NCI-H1694 treated with DMSO at 0.1 percent for 48 hours (cell line): ENCODE measurements at regions not wholly inside any gene's neighbourhood (a gene's known extent, or its start where the extent isn't known, plus 50 kb on each side); places are given as distances from the start of the nearest gene placed in this dataset.
A peak's percentile ranks its signal among the peaks of the same experiment; 100 is the strongest.
"Not testable (repeated sequence)": the region's sequence is repeated elsewhere in the genome, so short reads cannot be mapped to it uniquely, and the experiment has no call there.

Experiments
- DNase-seq: peaks from one replicate; lab custom pipeline; 2025; lab: John Stamatoyannopoulos, UW

DNA sequence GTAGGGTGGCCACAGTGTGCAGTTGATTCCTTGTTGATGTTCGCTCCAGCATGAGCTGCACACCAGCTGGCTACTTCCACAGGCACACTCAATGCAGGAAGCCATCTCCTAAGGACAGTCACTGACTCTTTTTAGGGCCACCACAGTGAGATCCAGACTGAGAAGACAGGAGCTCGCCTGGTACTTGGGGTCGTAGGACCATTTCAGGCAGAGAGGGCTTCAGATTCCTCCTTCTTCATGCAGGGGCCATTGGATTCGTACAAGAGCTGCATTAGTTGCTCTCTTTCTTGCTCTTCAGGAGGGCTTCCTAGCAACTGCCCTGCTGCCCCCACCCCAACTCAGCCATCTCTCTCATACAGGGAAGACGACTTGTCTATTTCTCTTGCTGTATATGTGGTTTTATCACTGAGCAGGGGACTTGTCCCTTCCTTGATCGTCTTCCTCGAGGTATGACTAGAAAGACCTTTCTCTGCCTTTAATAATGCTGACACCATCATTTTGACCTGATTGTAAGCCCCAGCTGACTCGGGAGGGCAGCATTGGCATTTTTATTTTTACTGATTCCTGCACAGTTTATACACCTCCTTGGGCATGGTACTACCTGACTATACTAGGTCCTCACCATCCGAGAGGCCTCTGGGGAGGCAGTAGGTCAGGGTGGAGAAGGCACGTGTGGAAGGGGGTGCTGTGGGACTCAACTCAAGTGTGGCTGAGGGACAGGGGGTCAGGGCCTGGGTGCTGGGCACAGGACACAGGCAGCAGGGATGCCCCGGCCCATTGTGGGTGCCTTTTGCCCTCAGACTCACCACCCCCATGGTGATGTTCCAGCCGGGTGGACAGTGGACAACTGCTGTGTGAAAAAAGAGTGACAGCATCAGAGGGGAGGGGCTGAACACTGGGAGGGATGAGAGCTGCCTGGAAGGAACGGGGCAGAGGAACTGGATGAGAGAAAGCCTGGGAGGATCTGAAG is 136.7 kb upstream of the ZNF746 start:
- DNase-seq, result no peak

DNA sequence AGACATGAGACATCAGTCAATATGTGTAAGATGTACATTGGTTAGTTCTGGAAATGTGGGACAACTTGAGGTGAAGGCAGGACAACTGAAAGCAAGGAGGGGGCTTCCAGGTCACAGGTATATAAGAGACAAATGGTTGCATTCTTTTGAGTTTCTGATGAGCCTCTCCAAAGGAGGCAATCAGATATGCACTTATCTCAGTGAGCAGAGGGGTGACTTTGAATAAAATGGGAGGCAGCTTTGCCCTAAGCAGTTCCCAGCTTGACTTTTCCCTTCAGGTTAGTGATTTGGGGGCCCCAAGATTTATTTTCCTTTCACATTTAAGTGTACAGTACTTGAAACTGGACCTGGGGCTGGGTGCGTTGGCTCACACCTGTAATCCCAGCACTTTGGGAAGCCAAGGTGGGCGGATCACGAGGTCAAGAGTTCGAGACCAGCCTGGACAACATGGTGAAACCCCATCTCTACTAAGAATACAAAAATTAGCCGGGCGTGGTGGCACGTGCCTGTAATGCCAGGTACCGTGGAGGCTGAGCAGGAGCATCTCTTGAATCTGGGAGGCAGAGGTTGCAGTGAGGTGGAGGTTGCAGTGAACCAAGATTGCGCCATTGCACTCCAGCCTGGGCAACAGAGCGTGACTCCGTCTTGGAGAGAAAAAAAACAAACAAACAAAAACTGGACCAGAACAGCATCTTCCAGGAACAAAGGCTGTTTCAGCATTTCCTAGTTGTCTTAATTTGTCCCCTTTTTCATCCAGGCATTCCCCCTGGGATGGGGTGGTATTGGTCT is 130.9 kb upstream of the ZNF746 start:
- DNase-seq, result not testable (repeated sequence)

DNA sequence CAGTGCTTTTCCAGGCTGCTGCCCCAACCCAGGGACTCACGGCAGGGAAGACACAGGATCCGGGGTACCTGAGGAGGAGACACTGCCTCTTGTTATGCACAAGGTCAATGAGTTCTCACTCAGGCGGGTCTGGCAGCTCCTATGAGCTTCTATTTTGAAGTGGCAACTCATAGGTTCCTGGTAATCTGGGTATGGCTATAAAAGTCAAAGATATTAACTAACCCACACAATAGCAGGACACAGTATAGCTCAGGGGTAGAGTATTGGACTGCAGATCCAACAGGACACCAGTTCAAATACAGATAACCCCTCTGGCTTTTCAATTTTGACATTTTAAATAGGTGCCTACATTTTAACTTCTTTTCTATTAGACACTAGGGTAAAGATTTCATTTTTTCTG is 130.3 kb upstream of the ZNF746 start:
- DNase-seq, result no peak

DNA sequence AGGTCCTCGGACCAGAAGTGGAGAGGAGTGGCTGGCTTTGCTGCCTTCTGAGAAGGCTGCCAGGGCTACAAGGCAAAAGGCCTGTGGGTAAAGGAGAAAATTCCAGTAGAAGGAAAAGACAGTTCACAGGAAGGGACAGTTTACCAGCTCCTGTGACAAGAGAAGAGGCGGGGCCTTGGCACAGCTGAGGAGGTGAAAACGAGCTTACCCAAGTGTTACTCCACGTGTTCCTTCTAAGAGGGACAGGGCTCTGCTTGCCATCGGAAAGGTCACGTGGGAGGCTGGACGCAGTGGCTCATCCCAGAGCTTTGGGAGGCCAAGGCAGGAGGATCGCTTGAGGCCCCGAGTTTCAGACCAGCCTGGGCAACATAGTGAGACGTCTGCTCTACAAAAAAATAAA is 129.4 kb upstream of the ZNF746 start:
- DNase-seq, result no peak

DNA sequence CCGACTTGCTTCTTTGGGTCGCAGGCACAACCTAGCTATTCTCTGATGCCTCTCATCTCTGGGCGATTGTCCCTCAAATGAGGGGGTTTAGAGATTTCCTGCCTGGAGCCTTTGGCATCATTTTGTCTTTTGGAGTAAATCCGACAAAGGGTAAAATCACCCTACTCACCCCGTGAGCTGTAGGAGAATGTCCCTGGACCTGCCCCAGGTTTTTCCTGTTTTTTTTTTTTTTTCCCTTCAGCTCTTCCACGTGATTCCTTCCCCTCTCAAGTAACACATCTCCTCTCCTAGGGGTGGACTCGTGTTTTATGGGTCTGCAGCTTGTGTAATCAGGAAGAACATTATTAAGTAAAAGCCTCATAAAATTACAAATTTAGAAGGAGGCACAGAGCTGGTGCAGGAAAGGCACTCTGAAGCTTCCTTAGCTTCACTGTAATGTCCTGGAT is 128.4 kb upstream of the ZNF746 start:
- no peak for DNase-seq

DNA sequence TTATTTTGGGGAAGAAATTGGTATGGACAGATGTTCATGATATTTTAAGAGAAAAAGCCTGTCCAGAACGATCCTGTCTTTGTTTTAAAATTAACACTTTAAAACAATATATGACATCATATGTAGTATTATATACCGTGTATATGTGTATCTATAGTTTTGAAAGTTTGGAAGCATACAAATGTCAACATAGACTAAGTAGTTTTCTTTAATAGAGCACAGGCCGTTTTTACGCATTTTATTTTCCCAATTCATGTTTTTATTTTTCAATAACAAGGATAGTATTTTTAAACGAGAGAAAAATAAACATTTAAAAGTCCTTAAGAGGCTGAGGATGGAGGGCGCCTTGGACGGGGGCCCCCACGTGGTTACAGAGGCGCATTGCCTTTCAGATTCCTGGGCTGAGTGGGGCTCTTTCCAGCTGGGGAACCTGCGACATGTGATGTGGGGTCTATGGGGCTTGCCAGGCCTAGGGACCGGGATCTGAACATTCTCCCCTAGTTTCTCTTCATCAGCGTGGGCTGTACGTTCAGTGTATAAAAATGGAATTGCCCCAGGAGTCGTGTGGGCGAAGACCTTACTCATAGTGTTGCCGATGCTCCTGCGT is 127.8 kb upstream of the ZNF746 start:
- peak; percentile 30 for DNase-seq

DNA sequence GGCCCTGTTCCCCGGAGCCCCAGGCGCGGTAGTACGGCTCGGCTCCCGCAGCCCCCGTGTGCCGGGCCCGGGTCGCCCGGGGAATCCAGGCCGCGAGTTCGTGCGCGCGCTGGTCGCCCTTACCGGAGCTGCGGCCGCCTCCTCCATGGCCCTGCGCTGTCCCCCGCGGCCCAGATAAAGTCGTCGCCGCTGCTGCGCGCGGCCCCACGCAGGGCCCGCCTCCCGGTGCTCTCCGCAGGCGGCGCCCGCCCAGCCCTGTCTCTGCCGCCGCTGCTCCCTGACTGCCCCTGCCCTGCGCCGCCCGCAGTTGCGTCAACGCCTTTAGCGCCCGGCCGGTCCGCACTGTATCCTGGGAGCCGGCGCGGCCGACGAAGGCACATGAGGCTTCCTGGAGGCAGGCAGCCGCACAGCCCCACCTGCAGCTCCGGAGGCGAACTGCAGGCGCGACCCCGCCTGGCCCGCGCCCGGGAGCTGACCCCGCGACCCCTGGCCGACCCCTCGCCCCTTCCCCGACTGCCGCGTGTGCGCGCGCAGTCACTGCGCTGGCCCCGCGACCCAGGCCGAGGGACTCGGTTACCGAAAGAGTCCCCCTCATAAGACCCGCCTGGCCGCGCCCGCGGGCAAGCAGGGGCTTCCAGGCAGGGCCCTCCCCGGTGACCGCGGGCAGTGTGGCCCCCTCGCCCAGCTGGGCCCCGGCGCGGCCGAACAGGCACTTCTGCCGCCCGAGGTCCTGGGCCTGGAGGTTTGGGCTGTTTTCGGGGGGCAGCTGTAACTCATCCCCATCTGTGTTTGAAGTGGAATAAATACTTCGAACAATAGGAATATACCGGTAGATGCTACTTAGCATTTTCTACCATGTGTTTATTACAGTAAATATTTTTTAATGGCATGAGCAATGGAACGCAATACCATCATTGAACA is 127.1 kb upstream of the ZNF746 start:
- peak; percentile 66 for DNase-seq

DNA sequence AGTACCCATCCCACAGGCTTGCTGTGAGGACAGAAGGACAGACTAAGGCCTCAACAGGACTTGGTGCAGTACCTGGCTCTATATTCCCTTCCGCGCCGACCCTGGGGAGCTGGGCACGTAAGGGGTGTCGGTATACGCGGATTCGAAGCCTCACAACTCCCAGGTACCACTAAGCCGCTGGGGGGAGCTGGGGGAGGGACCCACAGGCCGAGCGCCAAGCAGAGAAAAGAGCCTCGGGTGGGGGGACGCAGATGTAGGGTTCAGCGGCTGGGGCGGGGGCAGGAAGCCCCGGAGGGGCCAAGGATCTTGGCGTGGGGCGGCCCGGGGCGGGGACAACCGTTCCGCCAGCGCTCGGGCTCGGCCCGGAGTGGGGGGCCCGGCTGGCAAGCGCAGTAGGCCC is 126.4 kb upstream of the ZNF746 start:
- DNase-seq, result no peak

DNA sequence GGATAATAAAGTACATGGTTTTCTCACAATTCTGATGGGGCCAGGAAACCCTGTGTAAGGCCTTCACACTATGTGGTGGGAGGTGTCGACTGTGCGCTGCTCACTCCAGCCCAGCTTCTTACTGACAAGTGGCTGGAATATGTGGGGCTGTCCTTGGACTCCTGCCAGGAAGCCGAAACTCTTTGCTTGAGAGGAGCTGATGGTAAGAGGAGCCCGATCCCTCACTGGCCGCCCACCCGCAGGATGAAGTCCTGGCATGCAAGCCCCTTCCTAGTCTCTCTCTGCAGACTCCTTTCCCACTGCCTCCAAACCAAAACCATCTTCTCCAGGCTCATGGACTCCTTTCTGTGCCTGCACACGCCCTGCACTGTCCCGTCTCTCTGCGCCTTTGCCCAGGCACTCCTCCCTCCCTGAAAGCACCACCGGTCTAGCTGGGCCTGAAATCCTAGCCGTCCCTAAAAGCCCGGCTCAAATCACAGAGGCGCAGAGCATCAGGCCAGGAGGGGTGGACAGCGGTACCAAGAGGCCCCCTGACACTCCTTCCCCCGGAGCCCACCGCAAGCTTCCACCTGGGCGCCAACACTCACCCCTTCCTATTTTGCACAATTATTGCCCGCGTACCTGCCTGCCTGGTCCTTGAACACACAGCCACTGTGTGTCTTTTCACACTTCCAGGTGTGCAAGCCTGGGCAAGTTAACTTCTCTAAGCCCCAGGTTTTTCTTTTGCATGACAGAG is 125.8 kb upstream of the ZNF746 start:
- DNase-seq, result not testable (repeated sequence)

DNA sequence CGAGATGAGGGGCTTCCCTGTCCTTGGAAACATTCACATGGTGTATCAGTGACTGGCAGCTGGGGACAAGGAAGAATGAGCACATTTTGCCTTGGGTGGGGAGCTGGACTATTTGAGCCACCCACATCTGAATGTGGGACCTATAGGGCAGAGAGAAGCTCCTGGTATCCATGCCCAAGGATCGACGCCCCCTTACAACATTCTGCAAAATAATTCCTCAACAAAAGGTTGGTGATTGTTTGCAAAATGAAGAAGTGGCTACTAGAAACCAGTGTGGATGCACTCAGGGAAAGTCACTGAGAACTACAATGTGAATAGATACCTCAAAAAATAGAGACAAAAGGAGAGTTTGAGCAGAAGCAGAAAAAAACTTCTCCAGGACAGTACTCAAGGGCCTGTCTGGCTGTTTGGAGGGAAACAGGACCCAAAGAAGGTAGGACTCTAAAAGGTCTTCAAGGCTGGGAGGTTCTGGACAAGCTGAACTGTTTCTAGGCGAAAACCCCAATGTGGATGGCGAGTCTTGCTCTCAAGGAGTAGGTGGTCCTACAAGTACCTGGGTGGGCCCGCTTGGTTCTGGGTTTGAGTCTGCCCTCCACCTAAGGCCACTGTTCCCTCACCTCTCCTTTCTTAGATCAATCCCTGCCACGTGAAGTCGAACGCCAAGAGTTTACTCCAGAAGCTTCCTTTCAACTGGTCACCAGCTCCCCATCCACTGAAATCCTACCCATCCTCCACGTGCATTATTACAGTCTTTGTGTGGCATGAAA is 125.0 kb upstream of the ZNF746 start:
- DNase-seq, result no peak

DNA sequence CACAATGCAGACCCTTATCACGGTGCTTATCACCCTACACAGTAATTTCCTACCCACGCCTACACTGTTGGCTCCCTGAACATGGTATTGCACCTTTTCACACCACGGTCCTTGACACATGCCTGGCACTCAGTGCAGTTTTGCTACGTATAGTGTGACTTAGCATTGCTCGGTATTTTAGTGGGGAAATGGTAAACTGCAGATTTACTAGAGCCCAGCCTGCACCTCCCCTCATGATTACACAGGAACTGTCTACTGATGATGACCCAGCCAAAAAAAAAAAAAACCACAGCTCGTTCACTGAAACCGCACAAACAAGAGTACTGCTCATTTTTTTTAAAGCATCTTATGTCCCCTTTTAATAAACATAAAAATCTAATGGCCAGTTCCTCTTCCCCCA is 124.2 kb upstream of the ZNF746 start:
- no peak for DNase-seq

DNA sequence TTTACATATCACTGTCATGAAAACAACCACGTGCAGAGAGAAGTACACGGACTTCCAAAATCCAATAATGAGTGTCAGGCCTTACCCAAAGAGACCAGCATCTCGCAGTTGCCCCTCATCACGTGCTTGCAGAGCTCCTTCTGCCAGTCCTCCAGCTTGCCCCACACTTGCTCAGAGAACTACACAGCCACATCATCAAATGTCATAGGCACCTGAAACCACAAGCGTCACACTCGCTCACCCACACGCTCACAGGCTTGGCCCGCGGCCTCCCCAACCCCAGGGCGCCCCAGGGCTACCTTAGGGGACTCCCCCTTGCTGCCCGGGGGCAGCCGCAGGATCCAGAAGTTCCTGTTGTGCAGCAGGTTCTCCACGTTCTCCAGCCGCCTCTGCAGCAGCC is 123.4 kb upstream of the ZNF746 start:
- DNase-seq, result no peak

DNA sequence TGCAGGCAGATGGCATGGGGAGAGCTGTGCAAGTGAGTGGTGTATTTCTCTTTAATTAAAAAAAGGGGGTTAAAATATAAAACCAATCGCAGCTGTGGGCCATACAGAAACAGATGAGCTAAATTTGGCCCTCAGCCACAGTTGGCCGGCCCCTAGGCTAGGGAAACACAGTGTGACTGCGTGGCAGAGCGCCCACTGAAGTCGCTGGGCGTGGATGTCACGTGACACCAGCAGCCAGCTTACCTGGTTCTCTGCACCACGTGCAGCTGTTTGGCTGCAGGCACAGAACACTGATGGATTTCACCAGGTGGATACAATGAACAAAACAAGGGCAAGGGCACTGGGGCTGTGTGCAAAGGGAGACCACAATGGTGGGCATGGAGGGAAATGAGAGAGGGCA is 119.3 kb upstream of the ZNF746 start:
- DNase-seq, result no peak

DNA sequence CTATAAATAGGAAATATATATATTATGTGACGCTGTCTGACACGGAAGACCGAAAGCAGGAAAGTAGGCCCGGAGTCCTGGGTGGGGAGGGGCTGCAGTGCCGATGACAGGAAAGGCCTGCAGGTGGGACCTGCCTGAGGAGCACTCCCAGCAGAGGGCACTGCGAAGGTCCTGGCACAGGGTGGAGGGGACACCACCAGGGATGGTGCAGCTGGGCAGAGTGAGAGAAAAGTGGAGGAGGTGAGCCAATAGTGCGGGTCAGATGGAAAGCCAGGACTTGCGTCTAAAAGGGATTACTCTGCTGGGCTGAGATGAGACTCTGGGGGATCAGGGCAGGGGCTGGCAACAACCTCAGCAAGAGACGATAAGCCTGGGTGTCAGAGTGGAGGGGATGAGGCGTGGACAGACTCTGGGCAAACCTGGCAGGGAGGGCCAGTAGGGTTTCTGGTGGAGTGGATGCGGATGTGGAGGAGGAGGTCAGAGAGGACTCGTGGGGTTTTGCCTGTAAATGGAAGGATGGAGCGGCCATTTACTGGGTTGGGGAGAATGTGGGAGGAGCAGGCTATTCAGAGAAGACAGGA is 118.2 kb upstream of the ZNF746 start:
- no peak for DNase-seq

DNA sequence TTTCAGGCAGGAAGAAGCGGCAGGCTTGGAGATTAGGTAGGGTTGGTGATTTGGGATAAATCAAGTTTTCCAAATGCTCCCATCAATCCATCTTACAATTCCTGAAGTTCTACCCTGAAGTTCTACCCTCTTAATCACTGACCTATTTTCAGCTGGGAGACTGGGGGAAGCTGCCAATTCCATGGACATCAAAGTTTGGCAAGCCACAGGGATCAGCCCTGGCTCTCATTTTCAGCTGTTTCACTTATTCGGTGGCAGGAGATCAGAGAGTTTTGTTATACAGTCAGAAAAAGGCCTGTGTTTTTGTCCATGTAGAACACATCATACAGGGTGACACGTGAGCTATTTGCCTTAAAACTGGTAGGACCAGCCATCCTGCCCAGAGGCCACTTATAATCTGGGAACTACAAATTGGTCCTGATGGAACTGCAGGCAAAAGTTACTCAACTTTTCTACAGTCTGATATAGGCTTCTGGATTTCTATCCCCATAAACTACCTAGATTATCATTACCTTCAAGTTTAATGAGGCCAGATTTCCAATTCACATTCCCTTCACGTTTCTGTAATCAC is 112.9 kb upstream of the ZNF746 start:
- no peak for DNase-seq

DNA sequence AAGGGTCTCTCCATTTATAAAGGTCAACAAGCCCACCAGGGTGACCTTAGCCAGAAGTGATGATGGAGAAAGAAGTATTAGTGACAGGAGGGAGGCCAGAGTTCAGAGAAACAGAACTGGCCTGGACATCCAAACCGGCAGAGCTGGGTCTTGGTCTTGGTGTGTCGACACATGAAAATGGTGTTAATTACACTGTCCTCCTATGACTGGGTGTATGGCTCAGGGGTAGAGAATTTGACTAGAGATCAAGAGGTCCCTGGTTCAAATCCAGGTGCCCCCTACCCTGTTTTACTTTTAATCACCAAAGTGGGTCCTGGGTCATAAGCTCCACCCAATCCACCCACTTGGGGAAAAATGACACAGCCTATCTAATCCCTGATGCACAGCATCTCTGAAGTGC is 110.6 kb upstream of the ZNF746 start:
- no peak for DNase-seq

DNA sequence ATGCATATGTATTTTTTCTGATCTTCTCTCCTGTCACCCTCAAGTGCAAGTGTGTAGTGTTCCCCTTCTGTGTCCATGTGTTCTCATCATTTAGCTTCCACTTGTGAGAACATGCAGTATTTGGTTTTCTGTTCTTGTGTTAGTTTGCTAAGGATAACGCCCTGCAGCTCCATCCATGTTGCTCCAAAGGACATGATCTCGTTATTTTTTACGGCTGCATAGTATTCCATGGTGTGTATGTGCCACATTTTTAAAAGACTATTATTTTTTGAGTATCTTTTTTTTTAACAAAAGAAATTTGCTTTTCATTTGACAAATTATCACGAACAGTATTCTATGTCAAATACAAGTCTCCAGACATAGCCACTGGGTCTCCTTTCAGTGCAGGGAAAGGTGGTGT is 110.1 kb upstream of the ZNF746 start:
- no peak for DNase-seq

DNA sequence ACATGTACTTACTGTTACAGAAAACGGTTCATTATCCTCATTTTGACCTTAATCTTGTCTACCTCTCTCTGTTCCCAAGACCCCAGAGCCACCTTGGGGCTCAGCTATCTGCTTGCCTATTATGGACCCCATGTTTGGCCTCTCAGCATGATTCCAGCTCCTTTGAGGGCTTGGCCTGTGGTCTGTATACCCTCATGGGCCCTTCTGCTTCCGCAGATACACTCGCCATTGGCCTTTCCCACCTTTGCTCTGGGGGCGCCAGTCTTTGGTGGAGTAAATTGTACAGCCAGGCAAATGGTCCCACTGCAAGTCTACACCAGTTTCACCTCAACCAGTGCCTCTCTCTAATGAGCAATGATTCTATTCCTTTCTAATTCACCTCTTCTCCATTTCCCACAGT is 109.2 kb upstream of the ZNF746 start:
- no peak for DNase-seq

DNA sequence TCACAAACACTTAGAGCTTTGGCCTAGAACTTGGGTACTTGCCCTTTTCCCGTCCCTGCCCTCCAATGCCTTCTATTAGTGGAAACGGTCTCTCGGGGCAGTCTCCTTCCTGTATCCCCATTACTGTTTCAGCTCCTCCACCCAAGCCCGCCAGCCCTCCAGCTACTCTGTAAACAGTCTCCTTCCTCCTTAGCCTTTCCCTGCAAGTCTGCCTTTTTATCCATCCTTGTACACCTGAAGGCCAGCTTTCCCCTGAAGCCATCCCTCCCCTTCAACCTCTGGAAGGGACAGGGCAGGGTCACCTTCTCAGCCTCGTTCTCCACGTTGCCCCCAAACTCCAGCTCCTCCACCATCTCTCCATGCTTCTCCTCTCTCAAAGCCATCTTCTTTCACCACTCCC is 108.1 kb upstream of the ZNF746 start:
- no peak for DNase-seq
